Large intestine (tissue), 3 donors: ENCODE measurements at regions not wholly inside any gene's neighbourhood (a gene's known extent, or its start where the extent isn't known, plus 50 kb on each side); places are given as distances from the start of the nearest gene placed in this dataset.
A peak's percentile ranks its signal among the peaks of the same experiment; 100 is the strongest.
"Not testable (repeated sequence)": the region's sequence is repeated elsewhere in the genome, so short reads cannot be mapped to it uniquely, and the experiment has no call there.

Experiments used
- DNase-seq, 2 donors: peaks; one replicate each; pipeline versions ENCODE4 v3.0.0 to v3.0.0-alpha.2; 2013
- H3K27ac ChIP-seq: one replicate; pipeline ENCODE4 v1.5.1; 2013; ENCODE audit warnings: low read length
- H3K27me3 ChIP-seq: 2 replicates; pipeline ENCODE4 v1.6.1; 2013; ENCODE audit warnings: low read length; ENCODE audit not compliant: control insufficient read depth, insufficient read depth
- H3K36me3 ChIP-seq: 2 replicates; pipeline ENCODE4 v1.6.1; 2013; ENCODE audit warnings: low read length; ENCODE audit not compliant: control insufficient read depth, insufficient read depth
- H3K4me1 ChIP-seq: one replicate; pipeline ENCODE4 v1.6.1; 2013; ENCODE audit warnings: low read length; ENCODE audit not compliant: control insufficient read depth, insufficient read depth
- H3K4me3 ChIP-seq: one replicate; pipeline ENCODE4 v1.5.1; 2013; ENCODE audit warnings: low read length
- H3K9me3 ChIP-seq: one replicate; pipeline ENCODE4 v1.6.1; 2013; ENCODE audit warnings: mild to moderate bottlenecking, low read depth, low read length, moderate library complexity; ENCODE audit not compliant: control insufficient read depth
- WGBS: methylation state at CpG from one replicate; pipeline ENCODE4 v1.1.5; 2013; ENCODE audit warnings: low lambda C conversion rate; ENCODE audit not compliant: insufficient coverage; 5-methylcytosine and 5-hydroxymethylcytosine counted together

GRCh38 chr10:87603196-87603595 lies 56.5 kb upstream of the PAPSS2 start:
- H3K4me1 ChIP-seq = peaks cover 13% of the 10 kb centered on the region
- H3K27ac ChIP-seq = no peak overlapping the region
- no peaks in the 10 kb centered on the region for H3K36me3 ChIP-seq
- no peaks in the 10 kb centered on the region for H3K27me3 ChIP-seq
- DNase-seq = no peak
- H3K4me3 ChIP-seq = no peak overlapping the region
- no peaks in the 10 kb centered on the region for H3K9me3 ChIP-seq
- no CpG with 5 or more reads among the region's 1 CpG for WGBS

- no peaks in the 10 kb centered on the region for H3K9me3 ChIP-seq
- no peak overlapping the region for H3K27ac ChIP-seq
- H3K4me3 ChIP-seq = no peak overlapping the region
- no peak for DNase-seq
- no peaks in the 10 kb centered on the region for H3K36me3 ChIP-seq
- no peaks in the 10 kb centered on the region for H3K27me3 ChIP-seq
- WGBS = 94% methylated on average over 2 of the region's 4 CpGs
- H3K4me1 ChIP-seq = peaks cover 15% of the 10 kb centered on the region
These were observed 55.9 kb upstream of the PAPSS2 start for GRCh38 chr10:87603769-87604168.

- Histone ChIP-seq H3K4me3 (no peak overlapping the region), H3K9me3 (no peaks in the 10 kb centered on the region), H3K27me3 (no peaks in the 10 kb centered on the region), H3K4me1 (peaks cover 22% of the 10 kb centered on the region), H3K27ac (peak overlapping the region; percentile 7), H3K36me3 (no peaks in the 10 kb centered on the region)
- DNase-seq = peak in 1 of 2 donors; percentile 46
- no CpG with 5 or more reads among the region's 4 CpGs for WGBS
These were observed 53.9 kb upstream of the PAPSS2 start for GRCh38 chr10:87605628-87606251.

- 78% methylated on average over 4 of the region's 4 CpGs for WGBS
These were observed 50.9 kb upstream of the PAPSS2 start for GRCh38 chr10:87608756-87609155.

GRCh38 chr10:87609563-87609962 lies 50.1 kb upstream of the PAPSS2 start:
- H3K27me3 ChIP-seq, H3K9me3 ChIP-seq, H3K27ac ChIP-seq, H3K36me3 ChIP-seq, DNase-seq, H3K4me3 ChIP-seq: not testable (repeated sequence)
- WGBS = no CpG with 5 or more reads among the region's 3 CpGs
- H3K4me1 ChIP-seq = peaks cover 27% of the 10 kb centered on the region

More at GRCh38 chr10:87608756-87609155, 50.9 kb upstream of the PAPSS2 start:
- DNase-seq = peak in 1 of 2 donors; percentile 8
- H3K4me3 ChIP-seq = no peak overlapping the region
- H3K27ac ChIP-seq = peak overlapping the region; percentile 39
- H3K27me3 ChIP-seq = no peaks in the 10 kb centered on the region
- H3K9me3 ChIP-seq = peaks cover 5% of the 10 kb centered on the region
- no peaks in the 10 kb centered on the region for H3K36me3 ChIP-seq
- H3K4me1 ChIP-seq = peaks cover 27% of the 10 kb centered on the region
